Sigmoid colon (tissue), 4 donors: ENCODE measurements at regions not wholly inside any gene's neighbourhood (a gene's known extent, or its start where the extent isn't known, plus 50 kb on each side); places are given as distances from the start of the nearest gene placed in this dataset.

ENCODE experiments used
- POLR2A ChIP-seq, 2 donors: fragments of 450-650 bp; IDR thresholded peaks; one replicate each; pipeline ENCODE4 v1.6.1; 2016; ENCODE audit warnings: antibody characterized with exemption in 2 of 2, mild to moderate bottlenecking in 2 of 2, moderate library complexity in 2 of 2
- POLR2AphosphoS5 ChIP-seq, 4 donors: sonication (generic); formaldehyde crosslinking; IDR thresholded peaks; one replicate each; pipeline ENCODE4 v1.6.1; 2017; ENCODE audit warnings: antibody characterized with exemption in 4 of 4
- TF ChIP-seq, protein P1 (sequence below), 4 experiments: fragments of 450-650 bp in 3 of 4; fragments of 200-600 bp in 1 of 4; IDR thresholded peaks; one replicate each; pipeline ENCODE4 v1.5.1; 2016 to 2019; ENCODE audit warnings: antibody characterized with exemption in 4 of 4, mild to moderate bottlenecking in 3 of 4, moderate library complexity in 2 of 4

DNA sequence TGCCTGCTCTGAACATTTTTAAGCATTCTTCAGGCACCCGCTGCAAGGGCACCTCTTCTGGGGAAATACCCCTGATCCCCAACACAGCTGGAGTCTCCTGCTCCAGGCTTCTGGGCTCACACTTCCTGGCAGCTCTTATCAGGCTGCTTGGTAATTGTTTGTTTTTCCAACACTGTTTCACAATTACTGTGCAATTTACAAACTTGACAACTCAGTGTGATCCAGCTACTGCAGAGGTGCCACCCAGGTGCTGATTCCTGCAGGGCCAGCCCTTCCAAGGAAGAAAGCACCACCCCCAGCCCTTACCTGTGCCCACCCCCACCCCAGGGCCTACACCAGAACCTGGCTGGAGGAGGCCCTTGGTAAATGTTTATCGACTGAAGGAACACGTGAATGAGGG is 66.5 kb downstream of the MAGEF1 start:
- TF ChIP-seq, protein P1, sequence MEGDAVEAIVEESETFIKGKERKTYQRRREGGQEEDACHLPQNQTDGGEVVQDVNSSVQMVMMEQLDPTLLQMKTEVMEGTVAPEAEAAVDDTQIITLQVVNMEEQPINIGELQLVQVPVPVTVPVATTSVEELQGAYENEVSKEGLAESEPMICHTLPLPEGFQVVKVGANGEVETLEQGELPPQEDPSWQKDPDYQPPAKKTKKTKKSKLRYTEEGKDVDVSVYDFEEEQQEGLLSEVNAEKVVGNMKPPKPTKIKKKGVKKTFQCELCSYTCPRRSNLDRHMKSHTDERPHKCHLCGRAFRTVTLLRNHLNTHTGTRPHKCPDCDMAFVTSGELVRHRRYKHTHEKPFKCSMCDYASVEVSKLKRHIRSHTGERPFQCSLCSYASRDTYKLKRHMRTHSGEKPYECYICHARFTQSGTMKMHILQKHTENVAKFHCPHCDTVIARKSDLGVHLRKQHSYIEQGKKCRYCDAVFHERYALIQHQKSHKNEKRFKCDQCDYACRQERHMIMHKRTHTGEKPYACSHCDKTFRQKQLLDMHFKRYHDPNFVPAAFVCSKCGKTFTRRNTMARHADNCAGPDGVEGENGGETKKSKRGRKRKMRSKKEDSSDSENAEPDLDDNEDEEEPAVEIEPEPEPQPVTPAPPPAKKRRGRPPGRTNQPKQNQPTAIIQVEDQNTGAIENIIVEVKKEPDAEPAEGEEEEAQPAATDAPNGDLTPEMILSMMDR (IDR thresholded peaks at IDR 0.05), result no peak
- TF ChIP-seq POLR2AphosphoS5 (IDR thresholded peaks at IDR 0.05) (no peak), POLR2A (IDR thresholded peaks at IDR 0.05) (no peak)
